Ishikawa (cell line): ENCODE measurements at regions not wholly inside any gene's neighbourhood (a gene's known extent, or its start where the extent isn't known, plus 50 kb on each side); places are given as distances from the start of the nearest gene placed in this dataset.

Experiments
- CEBPB ChIP-seq: IDR thresholded peaks from 2 replicates; pipeline ENCODE4 v1.6.1; 2012
- EGR1 ChIP-seq: IDR thresholded peaks from 2 replicates; pipeline ENCODE4 v1.6.1; 2012
- NFIC ChIP-seq: IDR thresholded peaks from 2 replicates; pipeline ENCODE4 v1.6.1; 2012
- RAD21 ChIP-seq: IDR thresholded peaks from 2 replicates; pipeline ENCODE4 v1.6.1; 2012; ENCODE audit warnings: low read depth
- ZBTB7A ChIP-seq: IDR thresholded peaks from 2 replicates; pipeline ENCODE4 v1.6.1; 2012; ENCODE audit warnings: low read depth

DNA sequence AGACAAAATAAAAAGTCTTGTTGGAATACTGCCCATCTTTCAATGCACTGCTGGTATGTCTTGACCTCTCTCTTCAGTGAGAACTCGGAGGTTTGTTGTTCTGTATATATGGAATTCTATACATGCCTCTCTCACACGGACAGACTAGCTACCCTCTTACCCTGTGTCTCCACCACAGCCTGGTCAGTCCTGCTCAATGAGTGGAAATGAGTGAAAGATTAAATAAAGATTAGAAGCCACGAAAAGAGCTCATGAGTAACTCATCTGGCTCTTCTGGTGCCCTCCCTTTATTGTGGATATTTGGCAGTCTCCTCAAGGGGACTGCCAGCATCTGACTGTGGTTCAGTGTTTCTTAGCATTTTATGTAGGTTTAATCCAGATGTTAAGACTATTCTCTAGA is 262.8 kb upstream of the MAP3K7 start:
- TF ChIP-seq NFIC: no peak
- no peak for TF ChIP-seq RAD21
- TF ChIP-seq ZBTB7A: no peak
- TF ChIP-seq CEBPB: no peak
- no peak for TF ChIP-seq EGR1
